CD4-positive, alpha-beta T cell (primary cell): ENCODE measurements at regions not wholly inside any gene's neighbourhood (a gene's known extent, or its start where the extent isn't known, plus 50 kb on each side); places are given as distances from the start of the nearest gene placed in this dataset.

ENCODE experiments used
- ATAC-seq: fragments of 200-7000 bp; cut with Tn5 transposase; one replicate; pipeline ENCODE4 v1.10.0; 2022; ENCODE audit warnings: mild to moderate bottlenecking; ENCODE audit not compliant: poor library complexity
- CTCF ChIA-PET: fragments of 350-600 bp; sonication (Branson Sonifier 250); formaldehyde crosslinking; loops from one replicate; lab custom pipeline; 2021; ENCODE audit warnings: antibody characterized with exemption, inconsistent platforms; lab: Charles Lee
- POLR2A ChIA-PET: fragments of 350-600 bp; sonication (Branson Sonifier 250); formaldehyde crosslinking; loops from one replicate; lab custom pipeline; 2021; ENCODE audit warnings: antibody characterized with exemption, inconsistent platforms; lab: Charles Lee
- DNase-seq, 14 experiments: peaks; one replicate each; pipeline ENCODE4 v3.0.0-alpha.2; 2013 to 2020; ENCODE audit warnings: mixed read lengths in 2 of 14
- H3K27ac ChIP-seq, 2 donors: one replicate each; pipeline versions ENCODE4 v1.5.1 to v1.7.0; 2013; ENCODE audit warnings: low read length in 2 of 2, low read depth in 1 of 2, mild to moderate bottlenecking in 1 of 2
- H3K27me3 ChIP-seq, 2 experiments: 1 replicate in 1 of 2; 2 replicates in 1 of 2; pipeline versions ENCODE4 v1.6.1 to v1.7.0; 2013; ENCODE audit warnings: low read length in 2 of 2, control low read depth in 1 of 2, mild to moderate bottlenecking in 1 of 2, moderate library complexity in 1 of 2; ENCODE audit not compliant: insufficient read depth in 2 of 2, control insufficient read depth in 1 of 2
- H3K36me3 ChIP-seq: one replicate; pipeline ENCODE4 v1.6.1; 2013; ENCODE audit warnings: low read length, control low read depth; ENCODE audit not compliant: insufficient read depth
- H3K4me1 ChIP-seq: one replicate; pipeline ENCODE4 v1.6.1; 2013; ENCODE audit warnings: low read length, control low read depth; ENCODE audit not compliant: insufficient read depth
- H3K4me3 ChIP-seq: one replicate; pipeline ENCODE4 v1.5.1; 2013; ENCODE audit warnings: mild to moderate bottlenecking, low read length, moderate library complexity
- H3K9me3 ChIP-seq, 2 experiments: 1 replicate in 1 of 2; 2 replicates in 1 of 2; pipeline versions ENCODE4 v1.6.1 to v1.7.0; 2013; ENCODE audit warnings: low read length in 2 of 2, mild to moderate bottlenecking in 2 of 2, control low read depth in 1 of 2, moderate library complexity in 1 of 2; ENCODE audit not compliant: control insufficient read depth in 1 of 2, insufficient read depth in 1 of 2
- H3K27ac Mint-ChIP-seq: one replicate; pipeline ENCODE4 v1.8.0; 2020; ENCODE audit warnings: mixed read lengths
- H3K27me3 Mint-ChIP-seq: one replicate; pipeline ENCODE4 v1.8.0; 2021; ENCODE audit warnings: mixed read lengths
- H3K36me3 Mint-ChIP-seq: one replicate; pipeline ENCODE4 v1.8.0; 2021; ENCODE audit warnings: low read depth, mixed read lengths
- H3K4me1 Mint-ChIP-seq: one replicate; pipeline ENCODE4 v1.8.0; 2021; ENCODE audit warnings: low read depth, mixed read lengths
- H3K4me3 Mint-ChIP-seq: one replicate; pipeline ENCODE4 v1.8.0; 2020; ENCODE audit warnings: mild to moderate bottlenecking, mixed read lengths
- H3K9me3 Mint-ChIP-seq: one replicate; pipeline ENCODE4 v1.8.0; 2020; ENCODE audit warnings: mixed read lengths
- intact Hi-C, 2 experiments: fragments of 100-400 bp; cut with DNase I in 1 of 2; cut with micrococcal nuclease in 1 of 2; formaldehyde crosslinking; loops; one replicate each; pipeline versions ENCODE4 v1.15.1 to v1.9.0; 2023 to 2025; cut with DNase I, micrococcal nuclease
- TF ChIP-seq, protein P1 (sequence below): fragments of 200-600 bp; IDR thresholded peaks from one replicate; pipeline ENCODE4 v1.8.0; 2022; ENCODE audit warnings: antibody characterized with exemption, mild to moderate bottlenecking

GRCh38 chr5:23446424-23446823 is 61.0 kb upstream of the PRDM9 start:
- CTCF ChIA-PET: no interaction called here
- Histone ChIP-seq H3K9me3 (peaks cover 4 to 13% of the 10 kb centered on the region in 2 experiments), H3K36me3 (no peaks in the 10 kb centered on the region), H3K27ac (no peak overlapping the region), H3K4me3 (no peak overlapping the region), H3K4me1 (no peaks in the 10 kb centered on the region), H3K27me3 (no peaks in the 10 kb centered on the region)
- H3K4me1 Mint-ChIP-seq: no peaks in the 10 kb centered on the region
- no peak overlapping the region for H3K4me3 Mint-ChIP-seq
- peaks cover 7% of the 10 kb centered on the region for H3K9me3 Mint-ChIP-seq
- no peaks in the 10 kb centered on the region for H3K27me3 Mint-ChIP-seq
- H3K27ac Mint-ChIP-seq: no peak overlapping the region
- no peak for DNase-seq
- intact Hi-C loops: no loop called here
- H3K36me3 Mint-ChIP-seq: no peaks in the 10 kb centered on the region
- ATAC-seq: no peak
- TF ChIP-seq, protein P1, sequence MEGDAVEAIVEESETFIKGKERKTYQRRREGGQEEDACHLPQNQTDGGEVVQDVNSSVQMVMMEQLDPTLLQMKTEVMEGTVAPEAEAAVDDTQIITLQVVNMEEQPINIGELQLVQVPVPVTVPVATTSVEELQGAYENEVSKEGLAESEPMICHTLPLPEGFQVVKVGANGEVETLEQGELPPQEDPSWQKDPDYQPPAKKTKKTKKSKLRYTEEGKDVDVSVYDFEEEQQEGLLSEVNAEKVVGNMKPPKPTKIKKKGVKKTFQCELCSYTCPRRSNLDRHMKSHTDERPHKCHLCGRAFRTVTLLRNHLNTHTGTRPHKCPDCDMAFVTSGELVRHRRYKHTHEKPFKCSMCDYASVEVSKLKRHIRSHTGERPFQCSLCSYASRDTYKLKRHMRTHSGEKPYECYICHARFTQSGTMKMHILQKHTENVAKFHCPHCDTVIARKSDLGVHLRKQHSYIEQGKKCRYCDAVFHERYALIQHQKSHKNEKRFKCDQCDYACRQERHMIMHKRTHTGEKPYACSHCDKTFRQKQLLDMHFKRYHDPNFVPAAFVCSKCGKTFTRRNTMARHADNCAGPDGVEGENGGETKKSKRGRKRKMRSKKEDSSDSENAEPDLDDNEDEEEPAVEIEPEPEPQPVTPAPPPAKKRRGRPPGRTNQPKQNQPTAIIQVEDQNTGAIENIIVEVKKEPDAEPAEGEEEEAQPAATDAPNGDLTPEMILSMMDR: no peak
- POLR2A ChIA-PET: no interaction called here

- peaks cover 8% of the 10 kb centered on the region for H3K9me3 Mint-ChIP-seq
- no peaks in the 10 kb centered on the region for H3K36me3 ChIP-seq
- no peak for DNase-seq
These were observed 61.8 kb upstream of the PRDM9 start for GRCh38 chr5:23445573-23445972.

GRCh38 chr5:23440703-23441102 is 66.7 kb upstream of the PRDM9 start:
- H3K9me3 ChIP-seq: peaks cover 0 to 14% of the 10 kb centered on the region in 2 experiments
- no peaks in the 10 kb centered on the region for H3K4me1 Mint-ChIP-seq
- H3K4me1 ChIP-seq: no peaks in the 10 kb centered on the region
- no peaks in the 10 kb centered on the region for H3K27me3 Mint-ChIP-seq
- intact Hi-C loops: no loop called here
- no peak overlapping the region for H3K27ac Mint-ChIP-seq
- H3K27ac ChIP-seq: no peak overlapping the region
- no peaks in the 10 kb centered on the region for H3K36me3 Mint-ChIP-seq
- ChIA-PET POLR2A (no interaction called here), CTCF (no interaction called here)
- ATAC-seq (no peak), DNase-seq (no peak)
- H3K36me3 ChIP-seq: no peaks in the 10 kb centered on the region
- no peak overlapping the region for H3K4me3 ChIP-seq
- no peak overlapping the region for H3K4me3 Mint-ChIP-seq
- no peaks in the 10 kb centered on the region for H3K27me3 ChIP-seq
- TF ChIP-seq, protein P1: no peak
- peaks cover 8% of the 10 kb centered on the region for H3K9me3 Mint-ChIP-seq

More at GRCh38 chr5:23445573-23445972, 61.8 kb upstream of the PRDM9 start:
- Mint-ChIP-seq H3K4me1 (no peaks in the 10 kb centered on the region), H3K36me3 (no peaks in the 10 kb centered on the region), H3K27me3 (no peaks in the 10 kb centered on the region), H3K4me3 (no peak overlapping the region), H3K27ac (no peak overlapping the region)
- no peak for ATAC-seq
- POLR2A ChIA-PET: no interaction called here
- intact Hi-C loops: no loop called here
- TF ChIP-seq, protein P1: no peak
- no peaks in the 10 kb centered on the region for H3K4me1 ChIP-seq
- no peaks in the 10 kb centered on the region for H3K27me3 ChIP-seq
- no peak overlapping the region for H3K4me3 ChIP-seq
- H3K27ac ChIP-seq: no peak overlapping the region
- peaks cover 4 to 14% of the 10 kb centered on the region in 2 experiments for H3K9me3 ChIP-seq
- CTCF ChIA-PET: no interaction called here
